Parathyroid adenoma (tissue), 2 donors: ENCODE measurements at regions not wholly inside any gene's neighbourhood (a gene's known extent, or its start where the extent isn't known, plus 50 kb on each side); places are given as distances from the start of the nearest gene placed in this dataset.

Experiments used
- H2AFZ ChIP-seq: fragments of 300-600 bp; sonication (generic); one replicate; pipeline ENCODE4 v1.7.0; 2017; ENCODE audit warnings: antibody characterized with exemption, mild to moderate bottlenecking
- H3K27ac ChIP-seq: fragments of 300-600 bp; sonication (generic); one replicate; pipeline ENCODE4 v1.7.0; 2017
- H3K27me3 ChIP-seq: fragments of 300-600 bp; sonication (generic); one replicate; pipeline ENCODE4 v1.7.0; 2017; ENCODE audit warnings: low read length; ENCODE audit not compliant: control insufficient read depth, insufficient read depth
- H3K36me3 ChIP-seq: fragments of 300-600 bp; sonication (generic); one replicate; pipeline ENCODE4 v1.7.0; 2017; ENCODE audit warnings: low read length; ENCODE audit not compliant: control insufficient read depth, insufficient read depth
- H3K4me1 ChIP-seq: fragments of 300-600 bp; sonication (generic); one replicate; pipeline ENCODE4 v1.7.0; 2017; ENCODE audit warnings: control low read depth
- H3K4me2 ChIP-seq: fragments of 300-600 bp; sonication (generic); one replicate; pipeline ENCODE4 v1.7.0; 2017; ENCODE audit warnings: low read length
- H3K4me3 ChIP-seq: fragments of 300-600 bp; sonication (generic); one replicate; pipeline ENCODE4 v1.7.0; 2017; ENCODE audit warnings: low read depth, low read length
- H3K79me2 ChIP-seq: fragments of 300-600 bp; sonication (generic); one replicate; pipeline ENCODE4 v1.7.0; 2017; ENCODE audit warnings: control low read depth
- H3K9ac ChIP-seq: fragments of 300-600 bp; sonication (generic); one replicate; pipeline ENCODE4 v1.7.0; 2017; ENCODE audit warnings: mild to moderate bottlenecking
- H3K9me3 ChIP-seq: fragments of 300-600 bp; sonication (generic); one replicate; pipeline ENCODE4 v1.7.0; 2017; ENCODE audit warnings: low read length; ENCODE audit not compliant: control insufficient read depth
- TF ChIP-seq, protein P1 (sequence below): fragments of 300-600 bp; sonication (generic); IDR thresholded peaks from one replicate; pipeline ENCODE4 v1.7.0; 2017; ENCODE audit warnings: antibody characterized with exemption, mild to moderate bottlenecking
- donor health status: primary hyperparathyroidism.

DNA sequence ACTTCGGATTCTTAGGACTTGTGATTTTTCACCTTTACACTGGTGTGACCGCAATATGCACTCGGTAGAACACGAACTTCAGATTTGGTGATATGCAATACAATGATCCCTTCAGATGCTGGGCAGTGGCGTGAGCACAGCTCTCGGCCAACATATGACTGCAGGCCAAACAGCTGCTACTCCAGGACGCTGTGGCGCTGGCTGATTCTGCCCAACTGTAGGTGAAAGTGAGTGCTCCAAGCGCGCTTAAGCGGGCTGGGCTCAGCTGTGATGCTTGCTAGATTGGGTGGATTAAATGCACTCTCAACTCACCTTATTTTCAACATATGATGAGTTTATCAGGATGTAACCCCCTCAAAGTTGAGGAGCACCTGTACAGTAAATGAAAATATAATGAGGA, 137.6 kb upstream of the RET start:
- no peak overlapping the region for H2AFZ ChIP-seq
- no peaks in the 10 kb centered on the region for H3K9me3 ChIP-seq
- H3K36me3 ChIP-seq: no peaks in the 10 kb centered on the region
- no peaks in the 10 kb centered on the region for H3K27me3 ChIP-seq
- H3K9ac ChIP-seq: no peak overlapping the region
- H3K4me3 ChIP-seq: no peak overlapping the region
- no peaks in the 10 kb centered on the region for H3K79me2 ChIP-seq
- no peak overlapping the region for H3K4me2 ChIP-seq
- no peak overlapping the region for H3K27ac ChIP-seq
- TF ChIP-seq, protein P1, sequence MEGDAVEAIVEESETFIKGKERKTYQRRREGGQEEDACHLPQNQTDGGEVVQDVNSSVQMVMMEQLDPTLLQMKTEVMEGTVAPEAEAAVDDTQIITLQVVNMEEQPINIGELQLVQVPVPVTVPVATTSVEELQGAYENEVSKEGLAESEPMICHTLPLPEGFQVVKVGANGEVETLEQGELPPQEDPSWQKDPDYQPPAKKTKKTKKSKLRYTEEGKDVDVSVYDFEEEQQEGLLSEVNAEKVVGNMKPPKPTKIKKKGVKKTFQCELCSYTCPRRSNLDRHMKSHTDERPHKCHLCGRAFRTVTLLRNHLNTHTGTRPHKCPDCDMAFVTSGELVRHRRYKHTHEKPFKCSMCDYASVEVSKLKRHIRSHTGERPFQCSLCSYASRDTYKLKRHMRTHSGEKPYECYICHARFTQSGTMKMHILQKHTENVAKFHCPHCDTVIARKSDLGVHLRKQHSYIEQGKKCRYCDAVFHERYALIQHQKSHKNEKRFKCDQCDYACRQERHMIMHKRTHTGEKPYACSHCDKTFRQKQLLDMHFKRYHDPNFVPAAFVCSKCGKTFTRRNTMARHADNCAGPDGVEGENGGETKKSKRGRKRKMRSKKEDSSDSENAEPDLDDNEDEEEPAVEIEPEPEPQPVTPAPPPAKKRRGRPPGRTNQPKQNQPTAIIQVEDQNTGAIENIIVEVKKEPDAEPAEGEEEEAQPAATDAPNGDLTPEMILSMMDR: no peak
- H3K4me1 ChIP-seq: no peaks in the 10 kb centered on the region

DNA sequence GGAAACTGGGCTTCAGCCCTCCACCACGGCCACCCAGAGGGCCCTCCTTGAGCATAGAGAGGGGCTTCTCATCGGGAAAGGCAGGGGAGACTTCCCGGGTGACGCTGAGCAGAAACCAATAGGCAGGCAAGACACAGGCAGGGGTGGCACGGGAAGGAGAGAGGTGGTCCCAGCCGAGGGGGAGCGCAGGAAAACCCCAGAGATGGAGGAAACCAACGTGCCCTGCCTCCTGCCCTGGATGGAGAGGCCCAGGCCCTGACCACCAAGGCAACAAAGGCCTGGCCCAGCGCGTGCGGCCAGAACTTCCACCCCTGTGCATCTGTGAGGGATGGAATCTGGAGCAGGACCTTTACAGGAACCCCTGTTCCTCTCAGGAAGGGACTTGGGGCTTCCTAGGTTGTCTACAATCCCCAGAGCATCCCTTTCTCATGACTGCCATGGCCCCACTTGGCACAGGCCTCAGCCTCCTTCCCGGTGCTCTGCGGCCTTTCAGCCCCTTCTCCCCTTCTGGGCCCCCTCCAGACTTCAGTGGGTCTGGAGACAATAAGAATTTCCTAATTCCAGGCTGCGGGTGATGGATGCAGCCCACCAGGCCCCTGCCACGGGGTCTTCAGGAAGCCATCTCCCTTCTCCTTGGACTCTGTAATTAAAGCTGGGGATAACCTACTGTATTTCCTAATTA, 137.0 kb upstream of the RET start:
- TF ChIP-seq, protein P1: no peak
- H3K9me3 ChIP-seq: no peaks in the 10 kb centered on the region
- no peak overlapping the region for H3K27ac ChIP-seq
- no peak overlapping the region for H3K4me2 ChIP-seq
- H3K9ac ChIP-seq: no peak overlapping the region
- H3K36me3 ChIP-seq: no peaks in the 10 kb centered on the region
- H2AFZ ChIP-seq: no peak overlapping the region
- no peaks in the 10 kb centered on the region for H3K27me3 ChIP-seq
- no peak overlapping the region for H3K4me3 ChIP-seq
- H3K4me1 ChIP-seq: no peaks in the 10 kb centered on the region
- no peaks in the 10 kb centered on the region for H3K79me2 ChIP-seq

DNA sequence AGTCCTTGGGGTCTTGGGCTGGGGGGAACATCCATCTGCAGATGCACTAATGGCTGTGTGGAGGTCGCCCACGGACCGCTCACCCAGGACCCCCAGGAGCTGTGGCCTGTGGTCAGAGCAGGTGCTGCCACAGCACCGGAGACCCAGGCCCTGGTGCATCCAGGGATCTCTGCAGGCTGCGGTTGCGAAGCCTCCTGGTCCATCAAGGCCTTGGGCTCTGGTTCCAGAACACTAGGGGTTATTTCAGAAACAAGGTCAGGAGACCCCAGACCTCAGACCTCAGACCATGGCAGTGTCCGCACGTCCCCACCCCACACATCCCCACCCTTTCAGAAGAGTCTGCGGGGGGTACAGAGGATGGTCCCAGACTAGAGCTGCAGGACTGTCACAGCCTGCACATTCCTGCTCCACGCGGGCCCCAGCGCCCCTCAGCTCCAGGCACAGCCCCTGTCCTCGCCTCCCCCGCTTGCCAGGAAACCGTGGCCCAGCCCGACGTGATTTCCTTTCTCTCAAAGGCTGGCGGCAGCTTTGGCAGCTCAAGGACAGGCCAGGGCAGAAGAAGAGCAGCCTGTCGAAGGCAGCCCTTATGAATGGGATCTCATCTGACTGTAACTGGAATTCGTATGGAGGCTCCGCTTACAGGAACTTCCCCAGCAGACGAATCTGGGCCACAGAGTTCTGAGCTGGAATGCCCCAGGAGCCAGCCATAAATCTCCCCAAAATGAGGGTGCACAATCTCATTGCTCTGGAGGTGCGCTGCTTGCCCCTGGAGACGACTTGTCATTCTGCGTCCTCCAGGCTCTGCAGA, 136.2 kb upstream of the RET start:
- no peak overlapping the region for H3K4me3 ChIP-seq
- TF ChIP-seq, protein P1: no peak
- H2AFZ ChIP-seq: no peak overlapping the region
- H3K27ac ChIP-seq: no peak overlapping the region
- no peaks in the 10 kb centered on the region for H3K9me3 ChIP-seq
- no peaks in the 10 kb centered on the region for H3K79me2 ChIP-seq
- no peak overlapping the region for H3K4me2 ChIP-seq
- H3K27me3 ChIP-seq: no peaks in the 10 kb centered on the region
- no peaks in the 10 kb centered on the region for H3K36me3 ChIP-seq
- no peaks in the 10 kb centered on the region for H3K4me1 ChIP-seq
- no peak overlapping the region for H3K9ac ChIP-seq

DNA sequence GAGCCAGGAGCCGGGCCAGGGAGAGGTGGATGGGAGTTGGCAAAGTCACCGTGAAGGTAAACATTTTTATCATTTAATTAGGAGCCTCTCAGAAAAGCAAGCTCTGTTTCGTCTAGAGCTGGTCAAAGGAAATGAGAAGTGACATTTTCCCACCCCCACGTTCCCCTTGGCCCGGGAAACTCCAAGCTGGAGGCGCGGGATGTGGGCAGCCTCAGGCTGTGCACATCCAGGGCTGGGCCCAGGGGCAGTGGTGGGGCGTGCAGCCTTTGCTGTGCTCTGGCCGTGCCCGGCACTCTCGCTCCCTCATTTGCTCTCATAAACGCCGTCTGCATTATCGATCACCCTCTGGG, 135.6 kb upstream of the RET start:
- Histone ChIP-seq H3K9me3 (no peaks in the 10 kb centered on the region), H3K27ac (no peak overlapping the region), H3K9ac (no peak overlapping the region), H2AFZ (no peak overlapping the region), H3K36me3 (no peaks in the 10 kb centered on the region), H3K4me2 (no peak overlapping the region), H3K27me3 (no peaks in the 10 kb centered on the region), H3K79me2 (no peaks in the 10 kb centered on the region), H3K4me3 (no peak overlapping the region), H3K4me1 (no peaks in the 10 kb centered on the region)
- TF ChIP-seq, protein P1: no peak
